ENCODE measurements at regions not wholly inside any gene's neighbourhood (a gene's known extent, or its start where the extent isn't known, plus 50 kb on each side); places are given as distances from the start of the nearest gene placed in this dataset.
A peak's percentile ranks its signal among the peaks of the same experiment; 100 is the strongest.

DNA sequence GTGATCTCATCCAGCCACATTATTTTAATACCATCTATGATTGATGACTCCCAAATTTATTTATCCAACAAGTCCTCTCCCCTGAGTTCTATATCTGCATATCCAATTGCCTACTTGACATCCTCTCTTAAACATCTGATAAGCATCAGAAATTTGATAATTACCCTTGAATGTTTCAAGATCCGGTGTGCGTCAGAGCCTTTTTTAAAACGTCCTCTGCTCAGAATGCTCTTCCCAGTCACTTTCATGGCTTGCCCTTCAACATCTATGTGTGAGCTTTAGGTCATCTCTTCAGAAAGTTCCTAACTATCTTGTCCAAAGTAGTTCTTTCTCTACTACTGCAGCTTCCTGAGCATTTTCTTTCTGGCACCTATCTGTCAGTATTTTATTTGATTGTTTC is 364.3 kb downstream of the PLPP3 start:
- DNase-seq: no peak

GRCh38 chr1:56213068-56213467 is 366.3 kb downstream of the PLPP3 start:
- no peak for DNase-seq

DNA sequence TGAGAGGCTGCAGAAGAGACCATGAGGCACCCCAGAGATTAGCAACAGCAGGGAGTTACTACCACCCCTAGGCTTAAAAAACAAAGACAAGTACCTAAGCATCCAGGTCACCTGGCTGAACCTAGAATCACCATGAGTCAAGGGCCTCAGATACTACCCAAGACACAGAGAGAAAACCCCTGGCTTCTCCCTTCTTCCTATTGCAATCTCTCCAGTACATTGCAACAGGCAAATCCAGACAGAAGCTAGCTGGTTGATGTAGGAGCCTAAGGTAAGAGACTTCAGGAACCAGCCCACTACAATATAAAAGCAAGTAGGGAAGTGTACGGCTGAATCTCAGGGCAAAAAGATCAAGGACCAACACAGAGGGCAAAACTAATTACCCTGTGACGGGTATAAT is 367.2 kb downstream of the PLPP3 start:
- no peak for DNase-seq

DNA sequence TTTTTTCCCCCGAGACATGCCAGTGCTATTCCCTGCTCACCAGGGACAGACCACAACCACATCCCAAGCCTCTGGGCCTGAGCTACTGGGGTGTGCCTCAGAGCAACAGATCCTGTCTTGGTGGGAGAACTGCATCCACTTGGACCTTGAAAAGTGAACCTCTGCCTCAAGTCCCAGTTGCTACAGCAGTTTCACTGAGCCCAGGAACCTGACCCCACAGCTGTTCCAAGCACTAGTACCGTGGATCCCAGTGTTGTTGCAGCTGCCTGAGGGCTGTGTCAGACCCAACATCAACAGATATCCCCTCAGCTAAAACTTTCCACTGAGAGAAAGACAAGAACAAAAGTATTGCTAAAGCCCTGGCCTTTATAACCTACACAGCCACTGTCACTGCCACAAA is 373.0 kb downstream of the PLPP3 start:
- no peak for DNase-seq

DNA sequence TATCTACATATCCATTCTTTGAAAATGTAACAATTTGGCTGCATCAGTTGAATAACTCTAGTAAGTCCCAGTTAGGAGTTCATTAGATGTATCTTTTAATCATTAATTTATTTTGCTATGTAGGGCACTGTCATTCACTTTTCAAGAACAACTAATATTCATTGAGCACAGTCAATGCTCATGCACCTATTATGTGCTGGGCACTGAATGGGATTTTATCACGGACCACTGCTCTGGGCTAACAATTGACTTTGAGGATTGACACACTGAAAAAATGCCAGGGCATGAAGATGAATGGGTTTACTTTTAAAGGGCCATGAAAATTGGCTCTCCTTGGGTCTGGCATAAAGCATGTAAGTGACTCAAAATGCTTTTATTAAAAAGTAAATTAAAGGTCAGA is 375.2 kb downstream of the PLPP3 start:
- DNase-seq: no peak

GRCh38 chr1:56202796-56203492 is 376.4 kb downstream of the PLPP3 start:
- no peak for DNase-seq

GRCh38 chr1:56202186-56202585 is 377.2 kb downstream of the PLPP3 start:
- no peak for DNase-seq

GRCh38 chr1:56200896-56201295 is 378.5 kb downstream of the PLPP3 start:
- no peak for DNase-seq

GRCh38 chr1:56200442-56200841 is 378.9 kb downstream of the PLPP3 start:
- peak; percentile 65 for DNase-seq

- DNase-seq: no peak
These were observed 379.4 kb downstream of the PLPP3 start for GRCh38 chr1:56199956-56200355.

DNA sequence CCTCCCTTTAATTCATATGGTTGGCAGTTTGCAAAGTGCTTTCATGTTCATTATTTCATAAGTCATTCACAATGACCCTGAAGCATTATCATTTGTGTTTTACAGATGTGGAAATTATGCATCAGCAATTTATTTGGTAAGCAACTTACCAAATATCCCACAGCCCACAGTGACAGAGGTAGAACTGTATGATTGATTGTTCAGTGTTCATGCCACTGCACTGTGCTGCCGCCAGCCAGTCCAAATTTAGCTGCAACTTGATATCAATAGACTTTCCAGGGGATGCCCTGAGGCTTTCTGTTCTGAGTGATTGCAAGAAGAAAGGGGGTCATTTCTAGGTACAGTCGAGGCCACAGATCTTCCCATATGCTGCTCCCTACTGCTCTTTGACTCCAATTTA is 380.3 kb downstream of the PLPP3 start:
- DNase-seq: no peak

- no peak for DNase-seq
These were observed 381.4 kb downstream of the PLPP3 start for GRCh38 chr1:56197946-56198345.

GRCh38 chr1:56196839-56197238 is 382.5 kb downstream of the PLPP3 start:
- no peak for DNase-seq

DNA sequence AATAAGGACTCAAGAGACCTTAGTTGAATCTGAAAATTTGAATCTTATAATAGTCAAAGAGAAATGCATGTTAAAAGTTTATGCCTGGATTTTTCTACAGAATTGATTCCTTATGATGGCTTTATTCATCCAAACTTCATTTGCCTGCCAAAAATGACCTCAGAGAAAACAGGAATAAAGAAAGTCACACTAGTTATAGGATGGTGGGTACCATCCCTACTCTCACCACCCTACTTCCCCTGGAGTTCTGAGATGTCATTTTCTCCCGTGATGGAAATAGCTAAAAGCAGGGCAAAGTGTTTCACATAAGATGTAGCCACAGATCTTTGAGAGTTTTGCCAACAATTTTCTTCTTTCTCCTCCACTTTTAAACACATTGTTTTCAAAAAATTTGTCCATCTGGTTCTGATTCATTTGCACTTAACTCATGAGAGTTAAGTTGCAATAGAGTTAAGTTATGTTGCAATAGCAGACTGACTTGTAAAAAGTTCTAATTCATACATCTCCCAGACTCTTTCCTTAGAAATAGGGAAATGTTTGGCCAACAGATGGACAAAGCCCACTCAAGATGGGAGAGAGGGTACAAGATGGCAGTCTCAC is 384.6 kb downstream of the PLPP3 start:
- no peak for DNase-seq

GRCh38 chr1:56193656-56194055 is 385.7 kb downstream of the PLPP3 start:
- no peak for DNase-seq

- DNase-seq: no peak
These were observed 388.0 kb downstream of the PLPP3 start for GRCh38 chr1:56191369-56191768.

GRCh38 chr1:56190806-56191365 is 388.5 kb downstream of the PLPP3 start:
- no peak for DNase-seq

DNA sequence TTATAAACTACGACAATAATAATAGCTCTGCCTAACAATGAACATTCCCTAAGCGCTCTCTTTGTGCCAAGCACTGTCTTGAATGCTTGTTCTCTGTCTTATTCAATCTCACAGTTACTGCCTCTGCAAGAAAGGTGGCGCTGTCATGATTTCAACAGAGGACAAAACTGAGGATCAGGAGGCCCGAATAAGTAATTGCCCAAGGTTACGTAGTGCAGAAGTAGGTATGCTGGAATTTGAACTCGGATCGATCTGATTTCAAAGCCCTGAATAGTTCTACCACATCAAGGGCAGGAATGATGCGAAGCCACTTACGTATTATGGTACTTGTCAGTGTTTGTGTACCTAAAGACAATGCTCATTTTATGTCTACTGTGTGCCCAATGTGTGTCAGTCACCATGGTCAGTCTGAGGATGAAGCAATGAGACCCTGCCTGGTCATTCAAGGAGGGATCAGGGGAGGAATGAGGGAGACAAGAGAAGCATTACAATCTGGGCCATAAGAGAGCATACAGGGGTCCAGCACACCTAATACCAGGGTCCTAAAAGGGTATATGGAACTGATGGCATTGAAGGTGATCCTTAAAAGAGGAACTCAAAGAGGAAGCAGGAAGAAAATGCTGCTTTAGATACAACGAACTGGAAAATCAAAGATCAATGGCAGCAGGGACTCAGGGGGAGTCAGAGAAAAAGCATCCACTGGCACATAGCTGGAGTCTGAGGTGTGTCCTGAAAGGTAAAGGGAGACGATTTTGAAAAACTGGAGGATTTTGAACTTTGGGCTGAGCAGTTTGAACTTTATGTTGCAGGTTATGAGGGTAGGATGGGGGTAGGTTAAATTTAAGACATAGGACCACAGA is 389.2 kb downstream of the PLPP3 start:
- DNase-seq: no peak

- no peak for DNase-seq
These were observed 389.9 kb downstream of the PLPP3 start for GRCh38 chr1:56189454-56189853.

DNA sequence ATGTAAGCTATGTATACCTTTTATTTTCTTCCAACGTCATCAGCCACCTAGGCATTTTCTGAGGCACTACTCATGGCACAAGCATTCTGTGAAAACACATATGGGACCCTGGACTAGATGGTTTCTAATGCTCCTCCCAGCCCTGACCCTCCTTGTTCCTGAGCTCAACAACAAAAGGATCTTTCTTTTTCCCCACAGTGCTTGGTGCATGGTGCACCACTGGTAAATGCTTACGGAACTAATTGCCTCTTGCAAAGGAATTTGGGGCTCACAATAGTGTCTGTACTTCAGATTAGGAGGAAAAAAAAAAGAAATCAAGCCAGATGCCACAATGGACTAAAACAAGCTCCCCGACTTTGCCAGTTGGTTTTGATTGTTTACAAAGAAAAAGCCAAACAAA is 390.5 kb downstream of the PLPP3 start:
- no peak for DNase-seq

DNA sequence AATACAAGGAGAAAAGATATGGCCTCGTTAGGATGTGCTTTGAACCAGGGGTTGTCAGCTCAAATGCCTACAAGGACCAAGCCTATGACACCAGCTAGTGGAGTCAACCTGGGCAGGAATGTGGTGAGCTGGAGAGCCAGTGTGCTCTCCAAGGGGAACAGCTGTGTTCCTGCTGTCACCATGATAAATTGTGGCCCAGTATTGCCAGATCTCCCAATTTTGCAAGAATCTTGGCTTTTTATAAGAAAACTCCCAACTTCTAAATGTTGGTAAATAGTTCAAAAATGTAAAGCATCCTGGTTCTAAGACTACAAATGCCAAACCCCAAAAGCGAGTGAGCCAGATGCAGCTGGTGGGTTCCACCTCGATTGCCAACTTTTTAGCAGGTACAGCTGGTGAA is 391.1 kb downstream of the PLPP3 start:
- DNase-seq: no peak

DNA sequence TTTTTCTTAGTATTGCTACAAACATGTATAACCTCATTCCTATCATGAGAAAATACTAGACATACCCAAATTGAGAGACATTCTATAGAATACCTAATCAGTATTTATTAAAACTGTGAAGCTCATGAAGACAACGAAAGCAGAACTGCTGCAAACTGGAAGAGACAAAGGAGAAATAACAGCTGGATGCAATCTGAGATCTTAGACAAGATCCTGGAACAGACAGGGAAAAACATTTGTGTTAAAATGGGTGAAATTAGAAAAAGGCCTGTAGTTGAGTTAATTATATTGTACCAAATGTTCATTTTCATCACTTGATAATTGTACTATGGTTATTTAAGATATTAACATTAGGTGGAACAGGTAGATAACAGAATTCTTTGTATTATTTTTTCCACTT is 392.0 kb downstream of the PLPP3 start:
- no peak for DNase-seq

DNA sequence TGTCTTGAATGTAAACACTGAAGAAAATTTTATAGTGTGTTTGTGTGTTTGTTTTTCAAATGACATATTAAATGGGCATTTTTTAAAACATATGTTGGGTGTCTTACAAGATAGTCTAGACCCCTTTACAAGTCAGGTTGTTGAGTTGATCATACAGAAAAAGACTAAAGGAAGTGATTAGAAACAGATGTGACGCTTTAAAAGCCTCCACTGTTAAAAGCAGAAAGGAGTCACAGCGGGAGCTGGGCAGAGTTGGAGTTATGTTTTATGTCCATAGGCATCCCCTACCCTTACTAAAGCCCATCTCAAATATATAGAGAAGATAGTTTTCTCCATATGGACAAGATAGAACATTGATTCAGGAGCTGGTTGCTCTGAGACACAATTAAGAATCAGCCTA is 393.9 kb downstream of the PLPP3 start:
- no peak for DNase-seq

DNA sequence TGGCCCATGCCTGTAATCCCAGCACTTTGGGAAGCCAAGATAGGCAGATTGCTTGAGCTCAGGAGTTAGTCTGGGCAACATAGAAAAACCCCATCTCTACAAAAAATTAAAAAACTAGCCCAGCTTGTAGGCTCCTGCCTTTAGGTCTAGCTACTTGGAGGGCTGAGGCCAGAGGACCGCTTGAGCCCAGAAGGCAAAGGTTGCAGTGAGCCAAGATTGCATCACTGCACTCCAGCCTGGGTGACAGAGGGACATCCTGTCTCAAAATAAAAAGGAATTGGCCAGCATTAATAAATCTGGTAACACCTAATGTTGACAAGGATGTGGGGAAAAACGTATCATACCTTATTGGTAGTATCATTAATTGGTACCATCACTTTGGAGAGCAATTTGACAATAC is 396.2 kb downstream of the PLPP3 start:
- DNase-seq: no peak

Measured in NCI-H510A (cell line).